ENCODE measurements at regions not wholly inside any gene's neighbourhood (a gene's known extent, or its start where the extent isn't known, plus 50 kb on each side); places are given as distances from the start of the nearest gene placed in this dataset.

- Histone ChIP-seq H3K4me1 (ENCODE audit: insufficient read depth, low read length) (no peaks in the 10 kb centered on the region), H3K27ac (ENCODE audit: low read depth, low read length) (no peak overlapping the region), H3K9me3 (ENCODE audit: low read length) (no peaks in the 10 kb centered on the region), H3K4me3 (ENCODE audit: low read length) (no peak overlapping the region), H3K36me3 (ENCODE audit: insufficient read depth, low read length) (no peaks in the 10 kb centered on the region), H3K27me3 (ENCODE audit: insufficient read depth, low read length, poor library complexity, severe bottlenecking) (no peaks in the 10 kb centered on the region)
- Mint-ChIP-seq H3K27ac (no peak overlapping the region), H3K36me3 (peaks cover 0 to 27% (median 0%) of the 10 kb centered on the region in 3 donors), H3K4me1 (no peaks in the 10 kb centered on the region), H3K4me3 (no peak overlapping the region), H3K27me3 (peaks cover 0 to 2% of the 10 kb centered on the region in 2 donors), H3K9me3 (peaks cover 9 to 20% (median 12%) of the 10 kb centered on the region in 5 donors)
- POLR2A ChIA-PET = no interaction called here
- CTCF ChIA-PET = no interaction called here
- no peak for DNase-seq
These were observed 695.9 kb downstream of the TBC1D22A start for GRCh38 chr22:47458348-47458747.

- CTCF ChIA-PET = no interaction called here
These were observed 695.3 kb downstream of the TBC1D22A start for GRCh38 chr22:47457509-47458300.

GRCh38 chr22:47457021-47457420 is 694.6 kb downstream of the TBC1D22A start:
- H3K9me3 Mint-ChIP-seq = peaks cover 10 to 22% (median 14%) of the 10 kb centered on the region in 5 donors
- Histone ChIP-seq H3K4me3 (ENCODE audit: low read length) (no peak overlapping the region), H3K36me3 (ENCODE audit: insufficient read depth, low read length) (no peaks in the 10 kb centered on the region), H3K4me1 (ENCODE audit: insufficient read depth, low read length) (no peaks in the 10 kb centered on the region), H3K27ac (ENCODE audit: low read depth, low read length) (no peak overlapping the region), H3K27me3 (ENCODE audit: insufficient read depth, low read length, poor library complexity, severe bottlenecking) (no peaks in the 10 kb centered on the region), H3K9me3 (ENCODE audit: low read length) (no peaks in the 10 kb centered on the region)
- H3K4me1 Mint-ChIP-seq = no peaks in the 10 kb centered on the region
- no peak overlapping the region for H3K4me3 Mint-ChIP-seq
- peaks cover 0 to 3% of the 10 kb centered on the region in 2 donors for H3K27me3 Mint-ChIP-seq
- no peak for DNase-seq
- H3K27ac Mint-ChIP-seq = no peak overlapping the region
- H3K36me3 Mint-ChIP-seq = peaks cover 0 to 34% (median 0%) of the 10 kb centered on the region in 3 donors
- POLR2A ChIA-PET = no interaction called here
- CTCF ChIA-PET = no interaction called here

More at GRCh38 chr22:47457509-47458300, 695.3 kb downstream of the TBC1D22A start:
- Mint-ChIP-seq H3K36me3 (peaks cover 0 to 32% (median 0%) of the 10 kb centered on the region in 3 donors), H3K4me3 (no peak overlapping the region), H3K4me1 (no peaks in the 10 kb centered on the region), H3K27me3 (no peaks in the 10 kb centered on the region), H3K27ac (no peak overlapping the region), H3K9me3 (peaks cover 10 to 22% (median 12%) of the 10 kb centered on the region in 5 donors)
- Histone ChIP-seq H3K27me3 (ENCODE audit: insufficient read depth, low read length, poor library complexity, severe bottlenecking) (no peaks in the 10 kb centered on the region), H3K27ac (ENCODE audit: low read depth, low read length) (no peak overlapping the region), H3K4me3 (ENCODE audit: low read length) (no peak overlapping the region), H3K4me1 (ENCODE audit: insufficient read depth, low read length) (no peaks in the 10 kb centered on the region), H3K36me3 (ENCODE audit: insufficient read depth, low read length) (no peaks in the 10 kb centered on the region), H3K9me3 (ENCODE audit: low read length) (no peaks in the 10 kb centered on the region)
- no peak for DNase-seq
- POLR2A ChIA-PET = no interaction called here

GRCh38 chr22:47456031-47456430 is 693.6 kb downstream of the TBC1D22A start:
- DNase-seq = no peak
- Histone ChIP-seq H3K36me3 (ENCODE audit: insufficient read depth, low read length) (no peaks in the 10 kb centered on the region), H3K4me3 (ENCODE audit: low read length) (no peak overlapping the region), H3K27ac (ENCODE audit: low read depth, low read length) (no peak overlapping the region), H3K9me3 (ENCODE audit: low read length) (no peaks in the 10 kb centered on the region), H3K4me1 (ENCODE audit: insufficient read depth, low read length) (no peaks in the 10 kb centered on the region), H3K27me3 (ENCODE audit: insufficient read depth, low read length, poor library complexity, severe bottlenecking) (no peaks in the 10 kb centered on the region)
- Mint-ChIP-seq H3K36me3 (peaks cover 0 to 34% (median 0%) of the 10 kb centered on the region in 3 donors), H3K4me3 (no peak overlapping the region), H3K27ac (no peak overlapping the region), H3K27me3 (peaks cover 3 to 4% of the 10 kb centered on the region in 2 donors), H3K9me3 (peaks cover 10 to 22% (median 14%) of the 10 kb centered on the region in 5 donors), H3K4me1 (no peaks in the 10 kb centered on the region)
- CTCF ChIA-PET = no interaction called here
- POLR2A ChIA-PET = no interaction called here

GRCh38 chr22:47453049-47453448 is 690.6 kb downstream of the TBC1D22A start:
- Histone ChIP-seq H3K9me3 (ENCODE audit: low read length) (no peaks in the 10 kb centered on the region), H3K4me3 (ENCODE audit: low read length) (no peak overlapping the region), H3K4me1 (ENCODE audit: insufficient read depth, low read length) (no peaks in the 10 kb centered on the region), H3K27ac (ENCODE audit: low read depth, low read length) (no peak overlapping the region), H3K27me3 (ENCODE audit: insufficient read depth, low read length, poor library complexity, severe bottlenecking) (no peaks in the 10 kb centered on the region), H3K36me3 (ENCODE audit: insufficient read depth, low read length) (no peaks in the 10 kb centered on the region)
- POLR2A ChIA-PET = no interaction called here
- Mint-ChIP-seq H3K27me3 (peaks cover 3 to 4% of the 10 kb centered on the region in 2 donors), H3K36me3 (peaks cover 0 to 34% (median 0%) of the 10 kb centered on the region in 3 donors), H3K27ac (peak overlapping the region in 1 of 8 donors; percentile 58), H3K4me1 (no peaks in the 10 kb centered on the region), H3K4me3 (no peak overlapping the region), H3K9me3 (peaks cover 10 to 22% (median 14%) of the 10 kb centered on the region in 5 donors)
- no peak for DNase-seq
- CTCF ChIA-PET = no interaction called here

- Histone ChIP-seq H3K36me3 (ENCODE audit: insufficient read depth, low read length) (no peaks in the 10 kb centered on the region), H3K9me3 (ENCODE audit: low read length) (no peaks in the 10 kb centered on the region), H3K4me1 (ENCODE audit: insufficient read depth, low read length) (no peaks in the 10 kb centered on the region), H3K27me3 (ENCODE audit: insufficient read depth, low read length, poor library complexity, severe bottlenecking) (no peaks in the 10 kb centered on the region), H3K4me3 (ENCODE audit: low read length) (no peak overlapping the region), H3K27ac (ENCODE audit: low read depth, low read length) (no peak overlapping the region)
- ChIA-PET CTCF (no interaction called here), POLR2A (no interaction called here)
- Mint-ChIP-seq H3K9me3 (peaks cover 10 to 22% (median 14%) of the 10 kb centered on the region in 5 donors), H3K4me1 (no peaks in the 10 kb centered on the region), H3K4me3 (no peak overlapping the region), H3K36me3 (peaks cover 0 to 34% (median 0%) of the 10 kb centered on the region in 3 donors), H3K27ac (peak overlapping the region in 1 of 8 donors; percentile 7), H3K27me3 (peaks cover 4 to 7% of the 10 kb centered on the region in 2 donors)
- DNase-seq = no peak
These were observed 689.7 kb downstream of the TBC1D22A start for GRCh38 chr22:47452184-47452583.

- Histone ChIP-seq H3K36me3 (ENCODE audit: insufficient read depth, low read length) (no peaks in the 10 kb centered on the region), H3K9me3 (ENCODE audit: low read length) (no peaks in the 10 kb centered on the region), H3K27ac (ENCODE audit: low read depth, low read length) (no peak overlapping the region), H3K4me3 (ENCODE audit: low read length) (no peak overlapping the region), H3K4me1 (ENCODE audit: insufficient read depth, low read length) (no peaks in the 10 kb centered on the region), H3K27me3 (ENCODE audit: insufficient read depth, low read length, poor library complexity, severe bottlenecking) (no peaks in the 10 kb centered on the region)
- Mint-ChIP-seq H3K27me3 (peaks cover 4 to 9% of the 10 kb centered on the region in 2 donors), H3K4me3 (no peak overlapping the region), H3K9me3 (peaks cover 10 to 22% (median 14%) of the 10 kb centered on the region in 5 donors), H3K36me3 (peaks cover 0 to 34% (median 0%) of the 10 kb centered on the region in 3 donors), H3K4me1 (no peaks in the 10 kb centered on the region), H3K27ac (no peak overlapping the region)
- no peak for DNase-seq
- CTCF ChIA-PET = no interaction called here
- POLR2A ChIA-PET = no interaction called here
These were observed 688.5 kb downstream of the TBC1D22A start for GRCh38 chr22:47450876-47451475.

- Mint-ChIP-seq H3K27me3 (peaks cover 4 to 9% of the 10 kb centered on the region in 2 donors), H3K9me3 (peaks cover 4 to 16% (median 11%) of the 10 kb centered on the region in 5 donors), H3K27ac (peak overlapping the region in 2 of 8 donors; percentile 51 to 80), H3K4me1 (no peaks in the 10 kb centered on the region), H3K36me3 (peaks cover 0 to 22% (median 0%) of the 10 kb centered on the region in 3 donors), H3K4me3 (no peak overlapping the region)
- no peak overlapping the region for H3K27ac ChIP-seq (ENCODE audit: low read depth, low read length)
- H3K27me3 ChIP-seq (ENCODE audit: insufficient read depth, low read length, poor library complexity, severe bottlenecking) = no peaks in the 10 kb centered on the region
- CTCF ChIA-PET = no interaction called here
- no peaks in the 10 kb centered on the region for H3K9me3 ChIP-seq (ENCODE audit: low read length)
- DNase-seq = no peak
- no peaks in the 10 kb centered on the region for H3K4me1 ChIP-seq (ENCODE audit: insufficient read depth, low read length)
- no peak overlapping the region for H3K4me3 ChIP-seq (ENCODE audit: low read length)
- POLR2A ChIA-PET = no interaction called here
- H3K36me3 ChIP-seq (ENCODE audit: insufficient read depth, low read length) = no peaks in the 10 kb centered on the region
These were observed 687.2 kb downstream of the TBC1D22A start for GRCh38 chr22:47449508-47450270.

Measured in CD8-positive, alpha-beta memory T cell (primary cell).